ENCODE measurements at regions not wholly inside any gene's neighbourhood (a gene's known extent, or its start where the extent isn't known, plus 50 kb on each side); places are given as distances from the start of the nearest gene placed in this dataset.

GRCh38 chr9:80615964-80616363, 1044.2 kb downstream of the TLE4 start:
- H3K36me3 Mint-ChIP-seq (ENCODE audit: insufficient read depth, unreplicated experiment): no peaks in the 10 kb centered on the region
- ChIA-PET POLR2A (no interaction called here), CTCF (no interaction called here)
- no TSS peak for BruUV-seq (replicated peaks)
- TF ChIP-seq CTCF (IDR thresholded peaks at IDR 0.05; ENCODE audit: unreplicated experiment): no peak
- DNase-seq (ENCODE audit: unreplicated experiment): no peak
- H3K27ac Mint-ChIP-seq (ENCODE audit: low read depth, unreplicated experiment): no peak overlapping the region
- no peaks in the 10 kb centered on the region for H3K27me3 Mint-ChIP-seq (ENCODE audit: insufficient read depth, unreplicated experiment)
- intact Hi-C loops (cut with micrococcal nuclease): no loop called here
- H3K4me3 Mint-ChIP-seq (ENCODE audit: unreplicated experiment): no peak overlapping the region
- H3K9me3 Mint-ChIP-seq (ENCODE audit: unreplicated experiment): no peaks in the 10 kb centered on the region
- H3K4me1 Mint-ChIP-seq (ENCODE audit: insufficient read depth, unreplicated experiment): no peaks in the 10 kb centered on the region

GRCh38 chr9:80605793-80606192, 1034.0 kb downstream of the TLE4 start:
- H3K36me3 Mint-ChIP-seq (ENCODE audit: insufficient read depth, unreplicated experiment): no peaks in the 10 kb centered on the region
- H3K27ac Mint-ChIP-seq (ENCODE audit: low read depth, unreplicated experiment): no peak overlapping the region
- no peaks in the 10 kb centered on the region for H3K9me3 Mint-ChIP-seq (ENCODE audit: unreplicated experiment)
- TF ChIP-seq CTCF (IDR thresholded peaks at IDR 0.05; ENCODE audit: unreplicated experiment): no peak
- DNase-seq (ENCODE audit: unreplicated experiment): no peak
- intact Hi-C loops (cut with micrococcal nuclease): loop anchor here (2.0 to 5.0 kb wide), 2 partner anchors 1081 to 2002 kb away; no protein-coding TSS in a partner anchor
- POLR2A ChIA-PET: no interaction called here
- no peaks in the 10 kb centered on the region for H3K27me3 Mint-ChIP-seq (ENCODE audit: insufficient read depth, unreplicated experiment)
- BruUV-seq (replicated peaks): no TSS peak
- no peak overlapping the region for H3K4me3 Mint-ChIP-seq (ENCODE audit: unreplicated experiment)
- H3K4me1 Mint-ChIP-seq (ENCODE audit: insufficient read depth, unreplicated experiment): no peaks in the 10 kb centered on the region
- CTCF ChIA-PET: interaction anchor here (0.5 to 1.6 kb wide), 3 partner anchors 23 to 349 kb away, joined by 3 read pairs; no protein-coding TSS in a partner anchor

GRCh38 chr9:80605129-80605528, 1033.4 kb downstream of the TLE4 start:
- DNase-seq (ENCODE audit: unreplicated experiment): peak; percentile 54

GRCh38 chr9:80602291-80602690, 1030.5 kb downstream of the TLE4 start:
- Mint-ChIP-seq H3K27me3 (ENCODE audit: insufficient read depth, unreplicated experiment) (no peaks in the 10 kb centered on the region), H3K36me3 (ENCODE audit: insufficient read depth, unreplicated experiment) (no peaks in the 10 kb centered on the region), H3K27ac (ENCODE audit: low read depth, unreplicated experiment) (no peak overlapping the region), H3K9me3 (ENCODE audit: unreplicated experiment) (no peaks in the 10 kb centered on the region), H3K4me1 (ENCODE audit: insufficient read depth, unreplicated experiment) (no peaks in the 10 kb centered on the region), H3K4me3 (ENCODE audit: unreplicated experiment) (no peak overlapping the region)
- intact Hi-C loops (cut with micrococcal nuclease): no loop called here
- DNase-seq (ENCODE audit: unreplicated experiment): no peak
- TF ChIP-seq CTCF (IDR thresholded peaks at IDR 0.05; ENCODE audit: unreplicated experiment): no peak
- ChIA-PET CTCF (interaction anchor here (0.7 to 1.7 kb wide), 3 partner anchors 32 to 1084 kb away, joined by 3 to 4 read pairs (median 4); no protein-coding TSS in a partner anchor), POLR2A (interaction anchor here (0.6 kb wide), 1 partner anchor 403 kb away, joined by 5 read pairs; no protein-coding TSS in a partner anchor)
- no TSS peak for BruUV-seq (replicated peaks)

More at GRCh38 chr9:80605129-80605528, 1033.4 kb downstream of the TLE4 start:
- H3K27ac Mint-ChIP-seq (ENCODE audit: low read depth, unreplicated experiment): no peak overlapping the region
- intact Hi-C loops (cut with micrococcal nuclease): loop anchor here (2.0 to 5.0 kb wide), 2 partner anchors 1082 to 2002 kb away; no protein-coding TSS in a partner anchor
- H3K9me3 Mint-ChIP-seq (ENCODE audit: unreplicated experiment): no peaks in the 10 kb centered on the region
- H3K36me3 Mint-ChIP-seq (ENCODE audit: insufficient read depth, unreplicated experiment): no peaks in the 10 kb centered on the region
- no peak overlapping the region for H3K4me3 Mint-ChIP-seq (ENCODE audit: unreplicated experiment)
- no peaks in the 10 kb centered on the region for H3K27me3 Mint-ChIP-seq (ENCODE audit: insufficient read depth, unreplicated experiment)
- CTCF ChIA-PET: interaction anchor here (0.6 to 1.6 kb wide), 9 partner anchors 9 to 418 kb away, joined by 3 to 5 read pairs (median 3); no protein-coding TSS in a partner anchor
- BruUV-seq (replicated peaks): no TSS peak
- POLR2A ChIA-PET: no interaction called here
- peak; percentile 32 for TF ChIP-seq CTCF (IDR thresholded peaks at IDR 0.05; ENCODE audit: unreplicated experiment)
- no peaks in the 10 kb centered on the region for H3K4me1 Mint-ChIP-seq (ENCODE audit: insufficient read depth, unreplicated experiment)

Data from MCF 10A (cell line).